ENCODE measurements at regions not wholly inside any gene's neighbourhood (a gene's known extent, or its start where the extent isn't known, plus 50 kb on each side); places are given as distances from the start of the nearest gene placed in this dataset.

GRCh38 chr2:212713681-212714080 lies 175.1 kb upstream of the ERBB4 start (continued):
- TF ChIP-seq ATF2 (CRISPR knock-in tag; IDR thresholded peaks at IDR 0.05; ENCODE audit: borderline replicate concordance, low read depth): no peak
- TF ChIP-seq KAT7 (CRISPR knock-in tag; IDR thresholded peaks at IDR 0.05; ENCODE audit: borderline replicate concordance): no peak
- TF ChIP-seq ZNF317 (CRISPR knock-in tag; IDR thresholded peaks at IDR 0.05; ENCODE audit: borderline replicate concordance, low read depth): no peak
- TF ChIP-seq USF1 (CRISPR knock-in tag; IDR thresholded peaks at IDR 0.05): no peak
- TF ChIP-seq NFYB (CRISPR knock-in tag; conservative IDR thresholded peaks at IDR 0.05; ENCODE audit: low read depth): no peak

GRCh38 chr2:212712991-212713390 lies 174.4 kb upstream of the ERBB4 start:
- Mint-ChIP-seq H3K9me3 (peaks cover 9% of the 10 kb centered on the region), H3K27me3 (ENCODE audit: low read depth) (no peaks in the 10 kb centered on the region; the same call in 1 of the 2 replicates), H3K27ac (no peak overlapping the region), H3K4me1 (no peaks in the 10 kb centered on the region; the same call in 1 of the 2 replicates), H3K36me3 (no peaks in the 10 kb centered on the region), H3K4me3 (no peak overlapping the region)
- ChIA-PET POLR2A (no interaction called here), CTCF (no interaction called here)
- ATAC-seq (no peak), DNase-seq (ENCODE audit: low spot score) (no peak)
- TF ChIP-seq, protein P1, sequence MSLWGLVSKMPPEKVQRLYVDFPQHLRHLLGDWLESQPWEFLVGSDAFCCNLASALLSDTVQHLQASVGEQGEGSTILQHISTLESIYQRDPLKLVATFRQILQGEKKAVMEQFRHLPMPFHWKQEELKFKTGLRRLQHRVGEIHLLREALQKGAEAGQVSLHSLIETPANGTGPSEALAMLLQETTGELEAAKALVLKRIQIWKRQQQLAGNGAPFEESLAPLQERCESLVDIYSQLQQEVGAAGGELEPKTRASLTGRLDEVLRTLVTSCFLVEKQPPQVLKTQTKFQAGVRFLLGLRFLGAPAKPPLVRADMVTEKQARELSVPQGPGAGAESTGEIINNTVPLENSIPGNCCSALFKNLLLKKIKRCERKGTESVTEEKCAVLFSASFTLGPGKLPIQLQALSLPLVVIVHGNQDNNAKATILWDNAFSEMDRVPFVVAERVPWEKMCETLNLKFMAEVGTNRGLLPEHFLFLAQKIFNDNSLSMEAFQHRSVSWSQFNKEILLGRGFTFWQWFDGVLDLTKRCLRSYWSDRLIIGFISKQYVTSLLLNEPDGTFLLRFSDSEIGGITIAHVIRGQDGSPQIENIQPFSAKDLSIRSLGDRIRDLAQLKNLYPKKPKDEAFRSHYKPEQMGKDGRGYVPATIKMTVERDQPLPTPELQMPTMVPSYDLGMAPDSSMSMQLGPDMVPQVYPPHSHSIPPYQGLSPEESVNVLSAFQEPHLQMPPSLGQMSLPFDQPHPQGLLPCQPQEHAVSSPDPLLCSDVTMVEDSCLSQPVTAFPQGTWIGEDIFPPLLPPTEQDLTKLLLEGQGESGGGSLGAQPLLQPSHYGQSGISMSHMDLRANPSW (CRISPR knock-in tag; conservative IDR thresholded peaks at IDR 0.05; ENCODE audit: low read depth): no peak
- no peak for TF ChIP-seq ATF1 (CRISPR knock-in tag; IDR thresholded peaks at IDR 0.05)
- TF ChIP-seq ZNF281 (CRISPR knock-in tag; IDR thresholded peaks at IDR 0.05): no peak
- TF ChIP-seq E2F5 (CRISPR knock-in tag; IDR thresholded peaks at IDR 0.05): no peak
- TF ChIP-seq TP53 (CRISPR knock-in tag; IDR thresholded peaks at IDR 0.05): no peak
- no peak for TF ChIP-seq SP1 (CRISPR knock-in tag; conservative IDR thresholded peaks at IDR 0.05)
- TF ChIP-seq ATF2 (CRISPR knock-in tag; IDR thresholded peaks at IDR 0.05; ENCODE audit: borderline replicate concordance, low read depth): no peak
- TF ChIP-seq, protein P2, sequence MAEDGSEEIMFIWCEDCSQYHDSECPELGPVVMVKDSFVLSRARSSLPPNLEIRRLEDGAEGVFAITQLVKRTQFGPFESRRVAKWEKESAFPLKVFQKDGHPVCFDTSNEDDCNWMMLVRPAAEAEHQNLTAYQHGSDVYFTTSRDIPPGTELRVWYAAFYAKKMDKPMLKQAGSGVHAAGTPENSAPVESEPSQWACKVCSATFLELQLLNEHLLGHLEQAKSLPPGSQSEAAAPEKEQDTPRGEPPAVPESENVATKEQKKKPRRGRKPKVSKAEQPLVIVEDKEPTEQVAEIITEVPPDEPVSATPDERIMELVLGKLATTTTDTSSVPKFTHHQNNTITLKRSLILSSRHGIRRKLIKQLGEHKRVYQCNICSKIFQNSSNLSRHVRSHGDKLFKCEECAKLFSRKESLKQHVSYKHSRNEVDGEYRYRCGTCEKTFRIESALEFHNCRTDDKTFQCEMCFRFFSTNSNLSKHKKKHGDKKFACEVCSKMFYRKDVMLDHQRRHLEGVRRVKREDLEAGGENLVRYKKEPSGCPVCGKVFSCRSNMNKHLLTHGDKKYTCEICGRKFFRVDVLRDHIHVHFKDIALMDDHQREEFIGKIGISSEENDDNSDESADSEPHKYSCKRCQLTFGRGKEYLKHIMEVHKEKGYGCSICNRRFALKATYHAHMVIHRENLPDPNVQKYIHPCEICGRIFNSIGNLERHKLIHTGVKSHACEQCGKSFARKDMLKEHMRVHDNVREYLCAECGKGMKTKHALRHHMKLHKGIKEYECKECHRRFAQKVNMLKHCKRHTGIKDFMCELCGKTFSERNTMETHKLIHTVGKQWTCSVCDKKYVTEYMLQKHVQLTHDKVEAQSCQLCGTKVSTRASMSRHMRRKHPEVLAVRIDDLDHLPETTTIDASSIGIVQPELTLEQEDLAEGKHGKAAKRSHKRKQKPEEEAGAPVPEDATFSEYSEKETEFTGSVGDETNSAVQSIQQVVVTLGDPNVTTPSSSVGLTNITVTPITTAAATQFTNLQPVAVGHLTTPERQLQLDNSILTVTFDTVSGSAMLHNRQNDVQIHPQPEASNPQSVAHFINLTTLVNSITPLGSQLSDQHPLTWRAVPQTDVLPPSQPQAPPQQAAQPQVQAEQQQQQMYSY (CRISPR knock-in tag; IDR thresholded peaks at IDR 0.05): no peak
- no peak for TF ChIP-seq JAZF1 (CRISPR knock-in tag; IDR thresholded peaks at IDR 0.05)
- no peak for TF ChIP-seq RELA (CRISPR knock-in tag; IDR thresholded peaks at IDR 0.05; ENCODE audit: borderline replicate concordance)
- TF ChIP-seq ZNF396 (CRISPR knock-in tag; IDR thresholded peaks at IDR 0.05; ENCODE audit: borderline replicate concordance): no peak
- TF ChIP-seq MAX (CRISPR knock-in tag; IDR thresholded peaks at IDR 0.05): no peak
- no peak for TF ChIP-seq HMGXB4 (CRISPR knock-in tag; IDR thresholded peaks at IDR 0.05)
- TF ChIP-seq, protein P3, sequence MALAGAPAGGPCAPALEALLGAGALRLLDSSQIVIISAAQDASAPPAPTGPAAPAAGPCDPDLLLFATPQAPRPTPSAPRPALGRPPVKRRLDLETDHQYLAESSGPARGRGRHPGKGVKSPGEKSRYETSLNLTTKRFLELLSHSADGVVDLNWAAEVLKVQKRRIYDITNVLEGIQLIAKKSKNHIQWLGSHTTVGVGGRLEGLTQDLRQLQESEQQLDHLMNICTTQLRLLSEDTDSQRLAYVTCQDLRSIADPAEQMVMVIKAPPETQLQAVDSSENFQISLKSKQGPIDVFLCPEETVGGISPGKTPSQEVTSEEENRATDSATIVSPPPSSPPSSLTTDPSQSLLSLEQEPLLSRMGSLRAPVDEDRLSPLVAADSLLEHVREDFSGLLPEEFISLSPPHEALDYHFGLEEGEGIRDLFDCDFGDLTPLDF (CRISPR knock-in tag; IDR thresholded peaks at IDR 0.05): no peak
